ENCODE measurements at regions not wholly inside any gene's neighbourhood (a gene's known extent, or its start where the extent isn't known, plus 50 kb on each side); places are given as distances from the start of the nearest gene placed in this dataset.

DNA sequence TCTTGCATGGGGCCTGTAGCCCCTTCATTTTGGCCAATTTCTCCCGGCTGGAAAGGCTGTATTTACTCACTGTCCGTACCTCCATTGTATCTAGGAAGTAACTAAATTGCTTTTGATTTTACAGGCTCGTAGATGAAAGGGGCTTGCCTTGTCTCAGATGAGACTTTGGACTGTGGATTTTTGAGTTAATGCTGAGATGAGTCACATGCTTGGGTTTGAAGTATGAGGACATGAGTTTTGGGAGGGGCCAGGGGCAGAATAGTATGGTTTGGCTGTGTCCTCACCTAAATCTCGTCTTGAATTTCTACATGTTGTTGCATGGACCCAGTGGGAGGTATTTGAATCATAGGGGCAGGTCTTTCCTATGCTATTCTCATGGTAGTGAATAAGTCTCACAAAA is 407.6 kb upstream of the NDST3 start:
- POLR2A ChIA-PET = no interaction called here
- Histone ChIP-seq H3K27me3 (replicated peaks in 1 of 2; ENCODE audit: control insufficient read depth in 2 of 2, extremely low read depth in 1 of 2, insufficient read depth in 2 of 2, low read length in 1 of 2) (no peaks in the 10 kb centered on the region), H3K9me3 (no peaks in the 10 kb centered on the region), H3K27ac (ENCODE audit: low read length) (no peak overlapping the region), H3K36me3 (ENCODE audit: control insufficient read depth in 2 of 2, extremely low read depth in 1 of 2, insufficient read depth in 1 of 2, low read length in 1 of 2) (no peaks in the 10 kb centered on the region), H3K4me1 (ENCODE audit: control insufficient read depth in 1 of 2, extremely low read depth in 1 of 2, insufficient read depth in 2 of 2, low read length in 2 of 2) (no peaks in the 10 kb centered on the region), H3K4me3 (ENCODE audit: control insufficient read depth in 1 of 2, extremely low read depth in 1 of 2, low read length in 1 of 2) (no peak overlapping the region)
- no peak for ATAC-seq (replicated peaks in 1 of 4)
- peaks cover 0 to 4% (median 0%) of the 10 kb centered on the region in 3 donors for H3K9me3 Mint-ChIP-seq
- no peaks in the 10 kb centered on the region for H3K36me3 Mint-ChIP-seq
- no peak overlapping the region for H3K27ac Mint-ChIP-seq
- WGBS (ENCODE audit: insufficient coverage) = 44% methylated on average over 2 of the region's 4 CpGs
- no peaks in the 10 kb centered on the region for H3K4me1 Mint-ChIP-seq
- no peak overlapping the region for H3K4me3 Mint-ChIP-seq
- DNase-seq = no peak
- H3K27me3 Mint-ChIP-seq = no peaks in the 10 kb centered on the region
- CTCF ChIA-PET = no interaction called here

DNA sequence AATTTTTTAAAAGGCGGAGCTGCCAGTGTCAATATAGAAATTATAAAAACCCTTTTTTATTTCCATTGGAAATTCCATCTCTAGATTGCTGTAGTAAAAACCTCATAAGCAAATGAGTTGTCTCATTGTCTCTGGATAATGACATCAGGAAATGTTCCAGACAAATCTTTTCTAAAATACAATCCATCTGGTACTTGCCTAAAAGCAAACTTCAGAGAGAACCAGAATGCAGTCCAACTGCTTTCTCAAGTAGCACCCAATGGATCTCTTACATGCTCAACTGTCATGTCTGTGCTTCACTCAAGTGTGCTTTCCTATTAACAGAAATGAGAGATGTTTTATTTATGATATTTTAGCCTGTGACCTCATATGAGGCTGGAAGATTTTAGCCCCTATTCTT is 399.6 kb upstream of the NDST3 start:
- POLR2A ChIA-PET = no interaction called here
- H3K4me1 ChIP-seq (ENCODE audit: control insufficient read depth in 1 of 2, extremely low read depth in 1 of 2, insufficient read depth in 2 of 2, low read length in 2 of 2) = no peaks in the 10 kb centered on the region
- no CpG with 5 or more reads among the region's 1 CpG for WGBS (ENCODE audit: insufficient coverage)
- DNase-seq (no peak), ATAC-seq (replicated peaks in 1 of 4) (no peak)
- peaks cover 2 to 8% (median 3%) of the 10 kb centered on the region in 3 donors for H3K9me3 Mint-ChIP-seq
- no peaks in the 10 kb centered on the region for H3K36me3 ChIP-seq (ENCODE audit: control insufficient read depth in 2 of 2, extremely low read depth in 1 of 2, insufficient read depth in 1 of 2, low read length in 1 of 2)
- no peaks in the 10 kb centered on the region for H3K9me3 ChIP-seq
- no peaks in the 10 kb centered on the region for H3K4me1 Mint-ChIP-seq
- CTCF ChIA-PET = no interaction called here
- H3K27me3 Mint-ChIP-seq = no peaks in the 10 kb centered on the region
- no peak overlapping the region for H3K4me3 ChIP-seq (ENCODE audit: control insufficient read depth in 1 of 2, extremely low read depth in 1 of 2, low read length in 1 of 2)
- H3K36me3 Mint-ChIP-seq = no peaks in the 10 kb centered on the region
- H3K27ac ChIP-seq (ENCODE audit: low read length) = no peak overlapping the region
- no peak overlapping the region for H3K27ac Mint-ChIP-seq
- no peak overlapping the region for H3K4me3 Mint-ChIP-seq
- no peaks in the 10 kb centered on the region for H3K27me3 ChIP-seq (replicated peaks in 1 of 2; ENCODE audit: control insufficient read depth in 2 of 2, extremely low read depth in 1 of 2, insufficient read depth in 2 of 2, low read length in 1 of 2)

DNA sequence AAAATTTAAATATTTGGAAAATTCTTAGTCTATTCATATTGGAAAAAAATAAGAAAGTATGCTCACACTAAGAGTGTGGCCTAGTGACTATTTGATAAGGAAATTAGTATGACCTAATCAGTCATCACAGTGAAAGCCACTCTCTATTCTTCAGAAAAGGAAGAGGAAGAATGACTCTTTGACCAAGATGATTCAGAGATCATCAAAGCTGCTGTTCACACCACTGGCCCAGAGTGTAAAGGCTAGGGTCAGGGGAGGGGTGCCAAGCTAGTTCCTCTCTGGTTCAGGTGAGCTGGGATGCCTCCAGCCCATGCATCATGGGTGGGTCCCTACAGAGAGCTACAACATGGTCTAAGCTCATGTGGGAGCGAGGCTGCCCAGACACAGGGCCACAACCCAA is 396.9 kb upstream of the NDST3 start:
- DNase-seq (no peak), ATAC-seq (replicated peaks in 1 of 4) (no peak)
- WGBS (ENCODE audit: insufficient coverage) = 36% methylated on average over 1 of the region's 1 CpG
- Mint-ChIP-seq H3K4me3 (no peak overlapping the region), H3K4me1 (no peaks in the 10 kb centered on the region), H3K27ac (no peak overlapping the region), H3K27me3 (no peaks in the 10 kb centered on the region), H3K36me3 (no peaks in the 10 kb centered on the region), H3K9me3 (peaks cover 2 to 6% (median 3%) of the 10 kb centered on the region in 3 donors)
- ChIA-PET CTCF (no interaction called here), POLR2A (no interaction called here)
- Histone ChIP-seq H3K4me3 (ENCODE audit: control insufficient read depth in 1 of 2, extremely low read depth in 1 of 2, low read length in 1 of 2) (no peak overlapping the region), H3K36me3 (ENCODE audit: control insufficient read depth in 2 of 2, extremely low read depth in 1 of 2, insufficient read depth in 1 of 2, low read length in 1 of 2) (no peaks in the 10 kb centered on the region), H3K4me1 (ENCODE audit: control insufficient read depth in 1 of 2, extremely low read depth in 1 of 2, insufficient read depth in 2 of 2, low read length in 2 of 2) (no peaks in the 10 kb centered on the region), H3K27ac (ENCODE audit: low read length) (no peak overlapping the region), H3K9me3 (no peaks in the 10 kb centered on the region), H3K27me3 (replicated peaks in 1 of 2; ENCODE audit: control insufficient read depth in 2 of 2, extremely low read depth in 1 of 2, insufficient read depth in 2 of 2, low read length in 1 of 2) (no peaks in the 10 kb centered on the region)

DNA sequence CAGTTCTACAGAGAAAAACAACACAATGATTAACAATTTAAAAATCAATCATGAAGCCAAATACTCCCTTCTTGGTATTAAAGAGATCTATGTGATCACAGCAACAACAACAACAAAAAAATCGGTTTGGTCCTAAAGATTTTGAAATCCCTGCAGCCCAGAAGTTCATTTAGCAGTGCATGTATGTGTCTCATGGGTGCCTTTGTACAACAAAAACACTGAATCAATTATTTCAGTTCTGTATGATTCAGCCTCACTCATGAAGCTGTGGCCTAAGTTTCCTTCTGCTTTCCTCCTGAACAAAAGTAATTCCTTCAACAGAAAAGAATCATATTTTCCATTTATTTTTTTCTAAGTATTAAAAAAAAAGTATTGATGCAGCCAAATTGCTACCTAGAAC is 393.4 kb upstream of the NDST3 start:
- H3K27me3 ChIP-seq (replicated peaks in 1 of 2; ENCODE audit: control insufficient read depth in 2 of 2, extremely low read depth in 1 of 2, insufficient read depth in 2 of 2, low read length in 1 of 2) = no peaks in the 10 kb centered on the region
- DNase-seq (no peak), ATAC-seq (replicated peaks in 1 of 4) (no peak)
- Mint-ChIP-seq H3K4me1 (no peaks in the 10 kb centered on the region), H3K27me3 (no peaks in the 10 kb centered on the region), H3K4me3 (no peak overlapping the region), H3K9me3 (peaks cover 0 to 7% (median 6%) of the 10 kb centered on the region in 3 donors), H3K27ac (no peak overlapping the region), H3K36me3 (no peaks in the 10 kb centered on the region)
- H3K27ac ChIP-seq (ENCODE audit: low read length) = no peak overlapping the region
- CTCF ChIA-PET = no interaction called here
- POLR2A ChIA-PET = no interaction called here
- no peaks in the 10 kb centered on the region for H3K9me3 ChIP-seq
- H3K4me1 ChIP-seq (ENCODE audit: control insufficient read depth in 1 of 2, extremely low read depth in 1 of 2, insufficient read depth in 2 of 2, low read length in 2 of 2) = no peaks in the 10 kb centered on the region
- H3K4me3 ChIP-seq (ENCODE audit: control insufficient read depth in 1 of 2, extremely low read depth in 1 of 2, low read length in 1 of 2) = no peak overlapping the region
- no peaks in the 10 kb centered on the region for H3K36me3 ChIP-seq (ENCODE audit: control insufficient read depth in 2 of 2, extremely low read depth in 1 of 2, insufficient read depth in 1 of 2, low read length in 1 of 2)
- WGBS (ENCODE audit: insufficient coverage) = no CpG with 5 or more reads among the region's 1 CpG

DNA sequence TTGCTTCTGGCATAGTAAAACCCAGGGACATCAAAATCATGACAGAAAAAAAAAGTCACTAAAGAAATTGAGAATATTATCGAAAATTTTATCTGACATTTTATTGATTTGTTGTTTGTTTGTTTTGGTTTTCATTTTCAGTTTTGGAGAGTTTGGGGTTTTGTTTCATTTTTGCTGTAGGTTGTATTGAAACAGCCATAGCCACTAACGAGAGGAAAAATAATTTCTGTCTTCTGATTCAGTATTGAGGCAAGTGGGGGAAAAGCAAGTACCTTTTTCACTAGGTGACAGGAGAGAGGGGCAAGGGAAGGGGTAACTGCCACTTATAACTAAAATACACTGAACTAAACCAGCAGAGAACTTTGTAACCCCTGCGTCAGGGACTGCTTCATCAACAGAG is 392.8 kb upstream of the NDST3 start:
- H3K36me3 Mint-ChIP-seq = no peaks in the 10 kb centered on the region
- WGBS (ENCODE audit: insufficient coverage) = no CpG with 5 or more reads among the region's 3 CpGs
- H3K9me3 ChIP-seq = no peaks in the 10 kb centered on the region
- H3K4me1 Mint-ChIP-seq = no peaks in the 10 kb centered on the region
- ATAC-seq (replicated peaks in 1 of 4) (no peak), DNase-seq (no peak)
- no peak overlapping the region for H3K4me3 ChIP-seq (ENCODE audit: control insufficient read depth in 1 of 2, extremely low read depth in 1 of 2, low read length in 1 of 2)
- ChIA-PET CTCF (no interaction called here), POLR2A (no interaction called here)
- H3K9me3 Mint-ChIP-seq = peaks cover 0 to 7% (median 6%) of the 10 kb centered on the region in 3 donors
- H3K27ac ChIP-seq (ENCODE audit: low read length) = no peak overlapping the region
- H3K36me3 ChIP-seq (ENCODE audit: control insufficient read depth in 2 of 2, extremely low read depth in 1 of 2, insufficient read depth in 1 of 2, low read length in 1 of 2) = no peaks in the 10 kb centered on the region
- H3K4me3 Mint-ChIP-seq = no peak overlapping the region
- H3K4me1 ChIP-seq (ENCODE audit: control insufficient read depth in 1 of 2, extremely low read depth in 1 of 2, insufficient read depth in 2 of 2, low read length in 2 of 2) = no peaks in the 10 kb centered on the region
- H3K27ac Mint-ChIP-seq = no peak overlapping the region
- H3K27me3 Mint-ChIP-seq = no peaks in the 10 kb centered on the region
- H3K27me3 ChIP-seq (replicated peaks in 1 of 2; ENCODE audit: control insufficient read depth in 2 of 2, extremely low read depth in 1 of 2, insufficient read depth in 2 of 2, low read length in 1 of 2) = no peaks in the 10 kb centered on the region

DNA sequence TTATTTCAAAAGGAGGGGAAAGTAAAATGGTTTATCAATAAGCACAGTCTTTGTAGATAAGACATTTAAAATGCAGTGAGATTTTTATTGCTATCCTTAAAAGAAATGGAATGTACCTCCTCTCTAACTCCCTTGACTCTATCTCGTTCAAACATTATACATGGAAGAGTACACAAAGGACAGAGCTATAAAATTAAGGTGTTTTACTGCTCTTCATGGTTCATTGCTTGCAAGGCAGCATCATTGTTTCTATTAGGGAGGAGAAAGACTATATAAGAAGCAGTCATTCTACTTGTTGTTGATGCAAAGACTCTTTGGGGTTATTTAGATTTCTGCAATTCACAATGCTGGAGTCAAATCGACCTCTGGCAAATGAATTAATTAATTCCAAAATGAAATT is 380.2 kb upstream of the NDST3 start:
- H3K27me3 Mint-ChIP-seq = no peaks in the 10 kb centered on the region
- ATAC-seq (replicated peaks in 1 of 4) = no peak
- Histone ChIP-seq H3K27ac (ENCODE audit: low read length) (no peak overlapping the region), H3K36me3 (ENCODE audit: control insufficient read depth in 2 of 2, extremely low read depth in 1 of 2, insufficient read depth in 1 of 2, low read length in 1 of 2) (no peaks in the 10 kb centered on the region), H3K4me1 (ENCODE audit: control insufficient read depth in 1 of 2, extremely low read depth in 1 of 2, insufficient read depth in 2 of 2, low read length in 2 of 2) (no peaks in the 10 kb centered on the region), H3K4me3 (ENCODE audit: control insufficient read depth in 1 of 2, extremely low read depth in 1 of 2, low read length in 1 of 2) (no peak overlapping the region), H3K9me3 (no peaks in the 10 kb centered on the region), H3K27me3 (replicated peaks in 1 of 2; ENCODE audit: control insufficient read depth in 2 of 2, extremely low read depth in 1 of 2, insufficient read depth in 2 of 2, low read length in 1 of 2) (no peaks in the 10 kb centered on the region)
- no peak overlapping the region for H3K27ac Mint-ChIP-seq
- no CpG with 5 or more reads among the region's 2 CpGs for WGBS (ENCODE audit: insufficient coverage)
- POLR2A ChIA-PET = interaction anchor here in 1 of 2 donors (0.7 kb wide), 1 partner anchor 1443 kb away, joined by 3 read pairs; no protein-coding TSS in a partner anchor
- H3K36me3 Mint-ChIP-seq = no peaks in the 10 kb centered on the region
- no peak overlapping the region for H3K4me3 Mint-ChIP-seq
- no peak for DNase-seq
- CTCF ChIA-PET = no interaction called here
- no peaks in the 10 kb centered on the region for H3K4me1 Mint-ChIP-seq
- H3K9me3 Mint-ChIP-seq = peaks cover 0 to 12% (median 10%) of the 10 kb centered on the region in 3 donors

DNA sequence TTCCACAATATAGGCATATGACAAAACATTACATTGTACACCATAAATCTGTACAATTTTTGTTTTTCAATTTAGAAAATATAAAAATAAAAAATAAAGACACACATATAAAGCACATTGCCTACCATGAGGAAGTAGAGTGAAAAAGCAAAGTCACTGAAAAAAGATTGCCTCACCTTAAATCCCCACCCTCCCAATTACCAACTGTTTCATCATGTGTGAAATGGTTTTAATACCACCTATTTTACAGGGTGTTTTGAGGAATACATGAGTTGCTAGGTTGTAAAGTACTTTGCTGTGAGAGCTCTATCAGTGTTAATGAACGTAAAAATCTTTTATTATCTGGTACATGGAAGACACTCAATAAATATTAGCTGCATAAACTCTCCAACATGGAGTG is 373.6 kb upstream of the NDST3 start:
- H3K27me3 Mint-ChIP-seq = no peaks in the 10 kb centered on the region
- POLR2A ChIA-PET = no interaction called here
- WGBS (ENCODE audit: insufficient coverage) = no CpG with 5 or more reads among the region's 1 CpG

More for the DNA sequence above, 373.6 kb upstream of the NDST3 start:
- no peak for ATAC-seq (replicated peaks in 1 of 4)
- H3K36me3 ChIP-seq (ENCODE audit: control insufficient read depth in 2 of 2, extremely low read depth in 1 of 2, insufficient read depth in 1 of 2, low read length in 1 of 2) = no peaks in the 10 kb centered on the region
- Mint-ChIP-seq H3K9me3 (peaks cover 0 to 5% (median 4%) of the 10 kb centered on the region in 3 donors), H3K27ac (no peak overlapping the region), H3K4me3 (no peak overlapping the region), H3K4me1 (no peaks in the 10 kb centered on the region), H3K36me3 (no peaks in the 10 kb centered on the region)
- no peaks in the 10 kb centered on the region for H3K4me1 ChIP-seq (ENCODE audit: control insufficient read depth in 1 of 2, extremely low read depth in 1 of 2, insufficient read depth in 2 of 2, low read length in 2 of 2)
- H3K27ac ChIP-seq (ENCODE audit: low read length) = no peak overlapping the region
- CTCF ChIA-PET = no interaction called here
- no peak overlapping the region for H3K4me3 ChIP-seq (ENCODE audit: control insufficient read depth in 1 of 2, extremely low read depth in 1 of 2, low read length in 1 of 2)
- H3K9me3 ChIP-seq = no peaks in the 10 kb centered on the region
- H3K27me3 ChIP-seq (replicated peaks in 1 of 2; ENCODE audit: control insufficient read depth in 2 of 2, extremely low read depth in 1 of 2, insufficient read depth in 2 of 2, low read length in 1 of 2) = no peaks in the 10 kb centered on the region
- no peak for DNase-seq

Data from T-cell (primary cell).